GM10248 (cell line): ENCODE measurements at regions not wholly inside any gene's neighbourhood (a gene's known extent, or its start where the extent isn't known, plus 50 kb on each side); places are given as distances from the start of the nearest gene placed in this dataset.
"Not testable (repeated sequence)": the region's sequence is repeated elsewhere in the genome, so short reads cannot be mapped to it uniquely, and the experiment has no call there.

Experiments
- CTCF ChIA-PET: fragments of 300-600 bp; sonication (Branson Sonifier 250); formaldehyde crosslinking; extraction: SDS; loops from one replicate; lab custom pipeline; 2021; ENCODE audit warnings: antibody characterized with exemption; lab: Yijun Ruan, JAX
- POLR2A ChIA-PET: fragments of 350-650 bp; sonication (Branson Sonifier 250); formaldehyde crosslinking; extraction: SDS; loops from one replicate; lab custom pipeline; 2020; ENCODE audit warnings: antibody characterized with exemption; lab: Yijun Ruan, JAX
- DNase-seq: peaks from one replicate; pipeline ENCODE4 v3.0.0; 2012; ENCODE audit errors: extremely low spot score
- CTCF ChIP-seq: IDR thresholded peaks from 2 replicates; pipeline ENCODE4 v1.5.1; 2012; ENCODE audit warnings: mild to moderate bottlenecking, low read depth; ENCODE audit errors: extremely low read depth, missing control alignments, control extremely low read depth

- no peak for DNase-seq
- ChIA-PET CTCF (no interaction called here), POLR2A (no interaction called here)
- TF ChIP-seq CTCF = no peak
These were observed 142.3 kb upstream of the FBXO11 start for GRCh38 chr2:48048476-48049171.

DNA sequence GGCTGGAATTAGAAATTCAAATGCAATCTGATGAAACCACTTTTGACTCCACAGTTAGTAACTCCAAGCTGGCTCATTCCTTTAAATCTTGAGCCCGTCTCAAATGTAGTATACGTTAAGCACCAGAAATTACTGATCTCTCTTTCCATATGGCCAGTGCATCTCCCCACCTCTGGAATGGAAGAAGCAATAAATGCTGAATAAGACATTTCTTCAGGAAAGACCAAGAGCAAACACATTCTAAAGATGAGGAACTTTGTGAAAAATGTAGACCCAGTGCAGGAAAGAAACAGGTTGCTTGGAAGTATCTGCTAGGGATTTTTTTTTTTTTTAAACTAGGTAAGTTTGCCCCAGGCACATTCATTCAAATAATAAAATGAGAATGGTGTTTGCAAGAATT, 143.1 kb upstream of the FBXO11 start:
- ChIA-PET CTCF (no interaction called here), POLR2A (no interaction called here)
- DNase-seq = no peak
- no peak for TF ChIP-seq CTCF

GRCh38 chr2:48050711-48051110, 144.4 kb upstream of the FBXO11 start:
- TF ChIP-seq CTCF = no peak
- CTCF ChIA-PET = no interaction called here
- DNase-seq = no peak
- POLR2A ChIA-PET = no interaction called here

DNA sequence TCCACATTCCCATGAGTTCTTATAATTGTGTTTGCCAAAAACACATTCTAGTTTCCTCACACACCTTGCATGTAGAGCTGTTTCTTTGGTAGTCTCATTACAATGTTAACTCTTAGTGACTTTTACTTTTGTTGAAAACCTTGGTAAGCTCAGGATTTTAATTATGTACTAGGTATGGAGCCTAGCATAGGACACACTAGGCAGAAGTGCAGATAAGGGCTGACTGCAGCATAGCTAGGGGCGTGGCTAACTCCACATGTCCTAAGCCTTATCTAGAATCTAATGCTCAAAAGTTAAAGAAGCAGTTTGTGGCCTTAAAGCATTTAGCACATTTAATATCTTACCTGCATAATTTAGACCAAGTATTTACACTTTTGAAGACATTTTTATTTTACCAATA, 153.7 kb upstream of the FBXO11 start:
- no peak for DNase-seq
- CTCF ChIA-PET = no interaction called here
- no peak for TF ChIP-seq CTCF
- POLR2A ChIA-PET = no interaction called here

DNA sequence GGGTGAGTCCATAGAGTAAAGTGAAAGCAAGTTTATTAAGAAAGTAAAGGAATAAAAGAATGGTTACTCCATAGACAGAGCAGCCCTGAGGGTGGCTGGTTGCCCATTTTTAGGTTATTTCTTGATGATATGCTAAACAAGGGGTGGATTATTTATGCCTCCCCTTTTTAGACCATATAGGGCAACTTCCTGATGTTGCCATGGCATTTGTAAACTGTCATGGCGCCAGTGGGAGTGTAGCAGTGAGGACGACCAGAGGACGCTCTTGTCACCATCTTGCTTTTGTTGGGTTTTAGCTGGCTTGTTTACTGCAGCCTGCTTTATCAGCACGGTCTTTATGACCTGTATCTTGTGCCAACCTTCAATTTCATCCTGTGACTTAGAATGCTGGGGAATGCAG, 155.4 kb upstream of the FBXO11 start:
- POLR2A ChIA-PET, DNase-seq, CTCF ChIA-PET: not testable (repeated sequence)

DNA sequence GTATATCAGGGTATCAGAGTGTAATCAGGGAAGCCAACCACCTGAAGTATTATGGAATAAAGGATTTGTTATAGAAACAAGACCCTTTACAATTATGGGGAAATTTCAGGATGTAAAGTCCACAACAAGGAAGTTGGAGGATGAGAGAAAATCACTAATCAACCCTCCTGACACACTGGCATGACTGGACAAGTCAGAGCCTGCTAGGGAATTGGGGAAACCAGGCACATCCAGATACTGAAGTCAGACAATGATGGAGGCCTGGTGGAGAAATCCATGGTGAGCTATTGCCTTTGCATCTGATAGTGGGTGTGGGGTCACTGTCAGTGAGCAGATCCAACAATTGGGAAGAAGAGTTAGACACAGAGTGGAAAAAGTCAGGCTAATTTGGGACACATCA, 158.8 kb upstream of the FBXO11 start:
- no peak for DNase-seq
- ChIA-PET POLR2A (no interaction called here), CTCF (no interaction called here)
- TF ChIP-seq CTCF = no peak

- ChIA-PET POLR2A (no interaction called here), CTCF (interaction anchor here (0.7 kb wide), 1 partner anchor 25 kb away, joined by 3 read pairs; no protein-coding TSS in a partner anchor)
- TF ChIP-seq CTCF = no peak
- no peak for DNase-seq
These were observed 159.7 kb upstream of the FBXO11 start for GRCh38 chr2:48066000-48066399.
